ENCODE measurements at regions not wholly inside any gene's neighbourhood (a gene's known extent, or its start where the extent isn't known, plus 50 kb on each side); places are given as distances from the start of the nearest gene placed in this dataset.

DNA sequence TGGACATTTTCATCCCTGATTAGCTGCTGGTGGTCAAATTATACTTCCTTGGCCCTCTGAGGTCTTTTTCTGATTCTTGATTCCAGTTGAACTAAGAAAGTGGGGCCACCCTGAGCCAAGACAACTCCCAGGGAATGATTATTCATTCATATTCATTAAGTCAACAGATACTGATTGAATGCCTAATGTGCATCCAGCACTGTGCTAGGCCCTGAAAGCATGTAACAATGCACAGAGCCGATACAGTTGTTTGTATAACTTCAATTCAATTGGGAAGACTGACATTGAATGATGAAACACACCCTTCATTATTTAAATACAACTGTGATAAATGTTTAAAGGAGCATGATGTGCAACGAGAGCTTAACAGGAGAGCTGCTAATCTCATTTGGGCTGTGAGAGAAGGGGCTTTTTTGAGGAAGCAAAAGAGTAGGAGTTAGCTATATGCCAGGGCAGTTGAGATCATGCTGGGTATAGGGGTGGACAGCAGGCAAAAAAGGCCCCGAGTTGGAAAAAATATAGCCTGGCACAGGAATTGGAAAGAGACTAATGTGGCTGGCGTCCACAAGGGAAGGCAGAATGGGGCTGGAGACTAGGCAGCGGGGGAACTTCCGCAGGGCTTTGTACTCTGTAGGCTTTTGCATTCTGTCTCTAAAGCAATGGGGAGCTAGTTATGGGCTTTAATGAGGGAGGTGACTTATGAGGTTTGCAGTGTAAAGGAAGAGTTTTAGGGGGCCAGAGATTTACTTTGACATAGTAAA, 57.2 kb upstream of the ACVR1 start:
- DNase-seq: no peak

DNA sequence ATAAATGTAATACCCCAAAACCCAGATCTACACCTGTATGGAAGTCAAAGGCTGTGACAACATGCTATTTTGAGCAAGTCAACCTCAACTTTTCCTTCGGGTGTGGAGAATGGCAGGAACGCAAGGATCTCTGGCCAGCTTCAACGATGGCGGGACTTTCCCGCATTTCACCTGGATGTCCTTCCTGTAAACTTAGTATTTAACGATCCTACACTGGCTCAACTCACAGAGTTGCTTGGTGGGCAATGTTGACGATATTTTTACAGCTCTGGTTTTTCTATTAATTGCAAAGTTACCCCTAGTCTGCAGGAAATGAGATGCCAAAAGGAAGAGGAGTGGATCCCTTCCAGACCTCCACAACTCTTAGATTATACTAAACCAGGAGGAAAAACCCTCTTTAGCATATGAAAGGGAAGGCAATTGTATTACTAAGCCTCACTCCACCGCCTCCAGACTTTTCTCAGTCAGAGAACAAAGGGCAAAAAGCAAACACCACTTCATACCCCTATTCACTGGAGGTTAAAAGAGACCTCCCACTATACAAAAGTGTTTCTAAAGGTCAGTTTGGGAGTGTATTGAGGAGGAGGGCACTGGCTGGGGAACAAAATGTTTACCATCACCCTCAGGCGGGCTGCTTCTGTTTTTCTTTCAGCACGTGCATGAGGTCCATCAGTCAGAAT, 56.5 kb upstream of the ACVR1 start:
- no peak for DNase-seq

DNA sequence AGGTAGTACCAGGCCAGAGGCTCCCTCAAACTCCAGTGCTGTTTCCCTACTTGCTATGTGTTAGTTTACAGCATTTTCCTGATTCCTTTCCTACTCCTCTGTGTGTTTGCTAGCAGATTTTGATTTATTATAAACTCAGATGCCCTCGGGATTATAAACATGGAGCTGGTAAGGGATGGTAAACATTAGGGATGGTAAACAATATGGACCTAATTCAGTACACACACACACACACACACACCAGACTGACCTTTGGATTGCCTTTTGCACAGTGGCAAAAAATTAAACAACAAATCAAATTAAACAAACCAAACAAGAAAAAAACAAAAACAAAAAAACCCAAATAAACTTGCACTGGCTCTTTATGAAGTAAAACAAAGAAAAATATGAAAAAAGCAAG, 55.4 kb upstream of the ACVR1 start:
- DNase-seq: no peak

DNA sequence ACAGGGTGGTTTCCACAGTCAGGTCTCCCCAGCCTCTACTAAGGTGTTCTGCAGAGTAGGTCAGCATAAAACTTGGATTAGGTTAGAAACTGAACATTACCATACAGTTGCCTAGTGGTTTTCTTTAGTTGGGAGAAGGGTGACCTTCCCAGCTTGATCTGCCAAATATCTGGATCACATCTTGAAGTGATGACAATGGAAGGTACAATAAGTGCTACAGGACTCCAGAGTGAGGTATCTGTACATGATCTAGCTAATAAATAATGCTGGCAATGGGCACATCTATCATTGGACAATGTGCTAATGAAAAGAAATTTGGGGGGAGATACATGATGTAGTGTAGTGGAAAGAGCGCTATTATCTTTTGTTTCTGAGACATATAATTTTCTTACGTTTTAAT, 54.6 kb upstream of the ACVR1 start:
- DNase-seq: no peak

DNA sequence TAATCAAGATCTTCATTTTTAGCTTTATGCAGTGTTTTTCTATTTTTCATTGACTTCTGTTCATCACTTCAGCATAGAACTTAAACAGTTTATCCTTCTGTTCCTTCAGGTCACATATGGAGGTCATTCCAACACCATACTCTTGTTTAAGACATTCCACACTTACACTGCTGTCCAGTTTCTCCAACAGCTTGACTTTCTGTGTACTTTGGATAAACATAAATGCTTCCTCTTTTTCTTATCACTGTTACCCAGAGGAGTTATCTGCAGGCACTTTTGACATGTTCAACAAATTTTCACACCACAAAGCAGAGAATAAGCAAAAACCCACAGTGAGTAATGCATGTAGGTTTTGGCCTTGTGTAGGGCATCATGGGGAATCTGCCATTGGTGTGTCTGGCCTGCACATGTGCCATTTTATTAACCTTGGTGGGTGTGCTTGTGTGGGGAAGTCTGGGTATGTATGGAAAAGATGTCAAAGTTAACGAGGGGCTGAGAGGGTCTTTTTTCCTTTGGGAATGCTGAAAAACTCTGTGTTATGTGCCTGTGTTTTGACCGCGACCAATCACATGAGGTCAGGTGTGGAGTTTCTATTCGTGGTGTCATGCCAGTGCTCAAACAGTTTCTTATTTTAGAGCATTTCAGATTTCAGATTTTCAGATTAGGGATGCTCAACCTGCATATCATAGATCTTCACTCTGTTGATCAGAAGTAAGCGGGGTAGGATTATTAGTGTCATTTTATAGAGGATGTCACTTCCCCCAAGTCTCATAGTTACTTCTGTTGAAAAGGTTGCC, 53.9 kb upstream of the ACVR1 start:
- DNase-seq: no peak

DNA sequence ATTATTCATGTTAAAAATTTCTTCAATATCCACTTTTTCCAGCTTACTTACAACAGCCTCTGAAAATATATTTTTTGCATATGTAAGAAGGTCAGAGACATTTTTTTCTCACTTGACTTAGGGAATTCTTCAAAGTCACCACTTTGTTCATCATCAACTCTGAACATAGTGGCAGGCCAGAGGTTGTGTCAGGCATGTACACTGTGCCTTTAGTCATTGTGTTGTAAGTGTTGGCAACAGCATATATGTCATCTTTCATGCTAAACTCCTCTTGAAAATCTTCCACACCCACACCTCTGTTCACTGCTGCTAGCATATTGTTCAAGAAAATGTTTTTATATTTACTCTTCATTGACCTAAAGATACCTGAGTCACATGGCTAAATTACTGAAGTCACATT, 52.2 kb upstream of the ACVR1 start:
- no peak for DNase-seq

DNA sequence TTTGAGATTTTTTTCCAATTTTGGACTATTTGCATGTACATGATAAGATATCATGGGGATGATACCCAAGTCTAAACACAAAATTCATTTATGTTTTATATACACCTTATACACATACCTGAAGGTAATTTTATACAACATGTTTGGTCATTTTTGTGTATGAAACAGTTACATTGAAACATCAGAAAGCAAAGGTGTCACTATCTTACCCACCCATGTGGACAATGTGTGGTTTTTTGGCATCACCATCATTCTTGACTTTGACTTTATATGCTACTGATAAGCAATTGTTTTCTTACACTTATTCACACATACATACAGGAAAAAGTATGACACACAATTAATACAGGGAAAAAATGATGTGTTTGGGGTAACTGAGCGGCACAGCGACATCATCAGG, 51.0 kb upstream of the ACVR1 start:
- DNase-seq: no peak

All from dermis blood vessel endothelial cell (primary cell).